H9 (cell line): ENCODE measurements at regions not wholly inside any gene's neighbourhood (a gene's known extent, or its start where the extent isn't known, plus 50 kb on each side); places are given as distances from the start of the nearest gene placed in this dataset.

ENCODE experiments used
- DNase-seq: peaks from one replicate; pipeline ENCODE4 v3.0.0-alpha.2; 2017
- H2AFZ ChIP-seq: one replicate; pipeline ENCODE4 v1.6.1; 2013; ENCODE audit warnings: mild to moderate bottlenecking, low read length, control low read depth, moderate library complexity
- H2AK5ac ChIP-seq: 2 replicates; pipeline ENCODE4 v1.6.1; 2013; ENCODE audit warnings: low read length, control low read depth, mixed read lengths; ENCODE audit not compliant: insufficient read length
- H2BK120ac ChIP-seq: one replicate; pipeline ENCODE4 v1.6.1; 2013; ENCODE audit warnings: low read depth, mild to moderate bottlenecking, low read length, control low read depth, inconsistent platforms; ENCODE audit not compliant: poor library complexity, severe bottlenecking
- H2BK12ac ChIP-seq: 2 replicates; pipeline ENCODE4 v1.6.1; 2013; ENCODE audit warnings: low read length, control low read depth, mixed read lengths, low read depth; ENCODE audit not compliant: insufficient read length
- H2BK15ac ChIP-seq: 2 replicates; pipeline ENCODE4 v1.6.1; 2013; ENCODE audit warnings: low read depth, low read length, control low read depth
- H2BK20ac ChIP-seq: one replicate; pipeline ENCODE4 v1.6.1; 2013; ENCODE audit warnings: low read depth, mild to moderate bottlenecking, low read length, control low read depth, inconsistent platforms; ENCODE audit not compliant: poor library complexity, severe bottlenecking
- H2BK5ac ChIP-seq: 2 replicates; pipeline ENCODE4 v1.6.1; 2013; ENCODE audit warnings: low read length, control low read depth, mixed read lengths; ENCODE audit not compliant: insufficient read length
- H3K14ac ChIP-seq: 2 replicates; pipeline ENCODE4 v1.6.1; 2013; ENCODE audit warnings: low read length, control low read depth; ENCODE audit not compliant: insufficient read depth
- H3K18ac ChIP-seq: 2 replicates; pipeline ENCODE4 v1.6.1; 2013; ENCODE audit warnings: low read depth, mild to moderate bottlenecking, mixed read lengths, low read length, control low read depth; ENCODE audit not compliant: insufficient read length
- H3K23ac ChIP-seq: 2 replicates; pipeline ENCODE4 v1.6.1; 2013; ENCODE audit warnings: low read length, control low read depth, mixed read lengths, low read depth; ENCODE audit not compliant: insufficient read length
- H3K23me2 ChIP-seq: 2 replicates; pipeline ENCODE4 v1.6.1; 2013; ENCODE audit warnings: low read depth, mild to moderate bottlenecking, mixed read lengths, low read length, control low read depth; ENCODE audit not compliant: insufficient read length, poor library complexity, severe bottlenecking
- H3K27ac ChIP-seq: 2 replicates; pipeline ENCODE4 v1.5.1; 2013; ENCODE audit warnings: low read length, control low read depth, mixed read lengths, low read depth; ENCODE audit not compliant: insufficient read length
- H3K27me3 ChIP-seq: 2 replicates; pipeline ENCODE4 v1.6.1; 2013; ENCODE audit warnings: low read length, control low read depth, inconsistent platforms; ENCODE audit not compliant: insufficient read depth
- H3K4ac ChIP-seq: 2 replicates; pipeline ENCODE4 v1.6.1; 2013; ENCODE audit warnings: low read depth, mild to moderate bottlenecking, control low read depth, inconsistent platforms, low read length, moderate library complexity
- H3K4me1 ChIP-seq: 2 replicates; pipeline ENCODE4 v1.6.1; 2013; ENCODE audit warnings: low read length, control low read depth, inconsistent platforms; ENCODE audit not compliant: insufficient read depth
- H3K4me2 ChIP-seq: 2 replicates; pipeline ENCODE4 v1.6.1; 2013; ENCODE audit warnings: low read length, control low read depth, mixed read lengths; ENCODE audit not compliant: insufficient read length, insufficient read depth
- H3K56ac ChIP-seq: 2 replicates; pipeline ENCODE4 v1.6.1; 2013; ENCODE audit warnings: low read depth, mild to moderate bottlenecking, mixed read lengths, low read length, control low read depth; ENCODE audit not compliant: insufficient read length
- H3K79me1 ChIP-seq: 2 replicates; pipeline ENCODE4 v1.6.1; 2013; ENCODE audit warnings: low read depth, mild to moderate bottlenecking, moderate library complexity, low read length, control low read depth, inconsistent platforms; ENCODE audit not compliant: insufficient read depth, poor library complexity, severe bottlenecking
- H3K79me2 ChIP-seq: 2 replicates; pipeline ENCODE4 v1.6.1; 2013; ENCODE audit warnings: low read length, control low read depth, inconsistent platforms; ENCODE audit not compliant: insufficient read depth
- H3K9ac ChIP-seq: 2 replicates; pipeline ENCODE4 v1.6.1; 2013; ENCODE audit warnings: low read length, control low read depth, mixed read lengths; ENCODE audit not compliant: insufficient read length; ENCODE audit errors: extremely low read depth
- H3K9me3 ChIP-seq: one replicate; pipeline ENCODE4 v1.6.1; 2013; ENCODE audit warnings: low read depth, low read length, inconsistent platforms; ENCODE audit not compliant: control insufficient read depth
- H3T11ph ChIP-seq: one replicate; pipeline ENCODE4 v1.6.1; 2013; ENCODE audit warnings: mild to moderate bottlenecking, low read length, control low read depth, inconsistent platforms
- H4K20me1 ChIP-seq: one replicate; pipeline ENCODE4 v1.6.1; 2013; ENCODE audit not compliant: control insufficient read depth, insufficient read length, insufficient read depth
- H4K5ac ChIP-seq: 2 replicates; pipeline ENCODE4 v1.6.1; 2013; ENCODE audit warnings: low read depth, mild to moderate bottlenecking, mixed read lengths, low read length, control low read depth; ENCODE audit not compliant: insufficient read length
- H4K8ac ChIP-seq: replicated peaks from 2 replicates; pipeline ENCODE4 v1.6.1; 2013; ENCODE audit warnings: low read length, control low read depth, mixed read lengths, low read depth; ENCODE audit not compliant: insufficient read length
- H4K91ac ChIP-seq: 2 replicates; pipeline ENCODE4 v1.6.1; 2013; ENCODE audit warnings: low read depth, mild to moderate bottlenecking, moderate library complexity, mixed read lengths, low read length, control low read depth; ENCODE audit not compliant: insufficient read length
- H3K27ac Mint-ChIP-seq, 3 experiments: 2 replicates in 2 of 3; 3 replicates in 1 of 3; pipeline ENCODE4 v1.8.0; 2020 to 2021; ENCODE audit warnings: mixed read lengths in 3 of 3, mild to moderate bottlenecking in 1 of 3, moderate library complexity in 1 of 3
- H3K27me3 Mint-ChIP-seq: 2 replicates; pipeline ENCODE4 v1.8.0; 2021; ENCODE audit warnings: low read depth, mild to moderate bottlenecking, moderate library complexity, mixed read lengths
- H3K36me3 Mint-ChIP-seq, 3 experiments: 2 replicates in 2 of 3; 3 replicates in 1 of 3; pipeline ENCODE4 v1.8.0; 2020 to 2021; ENCODE audit warnings: low read depth in 3 of 3, mixed read lengths in 3 of 3; ENCODE audit not compliant: insufficient read depth in 1 of 3
- H3K4me1 Mint-ChIP-seq, 2 experiments: 2 replicates each; pipeline ENCODE4 v1.8.0; 2020; ENCODE audit warnings: mixed read lengths in 2 of 2
- H3K4me3 Mint-ChIP-seq, 2 experiments: 2 replicates in 1 of 2; 3 replicates in 1 of 2; pipeline ENCODE4 v1.8.0; 2020 to 2021; ENCODE audit warnings: mild to moderate bottlenecking in 2 of 2, mixed read lengths in 2 of 2, moderate library complexity in 1 of 2
- H3K9me3 Mint-ChIP-seq, 2 experiments: 2 replicates in 1 of 2; 3 replicates in 1 of 2; pipeline ENCODE4 v1.8.0; 2020; ENCODE audit warnings: mild to moderate bottlenecking in 2 of 2, mixed read lengths in 2 of 2, moderate library complexity in 1 of 2
- WGBS: extraction: QIAGEN DNeasy Blood & Tissue Kit; methylation state at CpG from one replicate; pipeline ENCODE4 v1.1.7; 2013; ENCODE audit warnings: missing lambda C conversion rate, low lambda C conversion rate, mixed read lengths; ENCODE audit not compliant: insufficient read length; ENCODE audit errors: extremely low coverage; 5-methylcytosine and 5-hydroxymethylcytosine counted together
- TF ChIP-seq, protein P1 (sequence below): fragments of 200-600 bp; sonication (generic); conservative IDR thresholded peaks from 3 replicates; pipeline ENCODE4 v1.8.0; 2021; ENCODE audit warnings: antibody characterized with exemption, mild to moderate bottlenecking

DNA sequence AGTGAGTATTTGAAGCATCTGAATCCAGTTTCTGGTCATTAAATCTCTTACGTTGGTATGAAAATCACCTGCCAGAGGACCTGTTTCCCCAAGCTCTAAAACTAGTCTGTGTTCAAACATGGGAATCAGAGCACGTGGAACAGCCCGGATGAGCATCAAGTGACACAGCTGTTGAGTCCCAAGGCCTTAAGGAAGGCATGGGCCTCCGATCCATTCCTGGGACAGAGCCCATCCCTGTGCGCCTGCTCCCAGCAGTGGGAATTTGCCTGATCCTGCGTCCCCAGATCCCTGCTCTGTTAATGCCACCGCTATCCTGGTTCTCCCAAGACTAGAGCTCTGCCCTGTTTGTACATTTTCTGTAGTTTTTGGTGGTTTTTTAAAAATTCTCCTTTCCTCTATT lies 68.4 kb upstream of the FBXO28 start:
- Mint-ChIP-seq H3K27me3 (no peaks in the 10 kb centered on the region; the same call in none of the 2 replicates), H3K9me3 (peaks cover 3 to 4% of the 10 kb centered on the region in 2 experiments; a peak in 1 of 5 replicates), H3K4me1 (no peaks in the 10 kb centered on the region), H3K27ac (no peak overlapping the region), H3K36me3 (peaks cover 0 to 4% (median 0%) of the 10 kb centered on the region in 3 experiments; a peak in 1 of 7 replicates), H3K4me3 (no peak overlapping the region)
- no peak overlapping the region for H3T11ph ChIP-seq
- H4K8ac ChIP-seq: no peak overlapping the region
- no peaks in the 10 kb centered on the region for H3K9me3 ChIP-seq
- H3K27ac ChIP-seq: no peak overlapping the region
- no peak overlapping the region for H2BK20ac ChIP-seq
- H3K56ac ChIP-seq: no peak overlapping the region
- no peak overlapping the region for H2BK15ac ChIP-seq
- H2AFZ ChIP-seq: no peak overlapping the region
- H4K20me1 ChIP-seq: no peaks in the 10 kb centered on the region
- no peak overlapping the region for H3K9ac ChIP-seq
- no peak overlapping the region for H3K18ac ChIP-seq
- H3K4me1 ChIP-seq: no peaks in the 10 kb centered on the region
- H2BK120ac ChIP-seq: no peak overlapping the region
- no peak overlapping the region for H2AK5ac ChIP-seq
- H3K27me3 ChIP-seq: no peaks in the 10 kb centered on the region
- H2BK12ac ChIP-seq: no peak overlapping the region
- no peaks in the 10 kb centered on the region for H3K79me2 ChIP-seq
- no peak overlapping the region for H4K91ac ChIP-seq
- no peak overlapping the region for H3K23ac ChIP-seq
- no peak overlapping the region for H3K4ac ChIP-seq
- H3K14ac ChIP-seq: no peak overlapping the region
- DNase-seq: no peak
- H3K79me1 ChIP-seq: no peaks in the 10 kb centered on the region
- H3K23me2 ChIP-seq: no peaks in the 10 kb centered on the region
- TF ChIP-seq, protein P1, sequence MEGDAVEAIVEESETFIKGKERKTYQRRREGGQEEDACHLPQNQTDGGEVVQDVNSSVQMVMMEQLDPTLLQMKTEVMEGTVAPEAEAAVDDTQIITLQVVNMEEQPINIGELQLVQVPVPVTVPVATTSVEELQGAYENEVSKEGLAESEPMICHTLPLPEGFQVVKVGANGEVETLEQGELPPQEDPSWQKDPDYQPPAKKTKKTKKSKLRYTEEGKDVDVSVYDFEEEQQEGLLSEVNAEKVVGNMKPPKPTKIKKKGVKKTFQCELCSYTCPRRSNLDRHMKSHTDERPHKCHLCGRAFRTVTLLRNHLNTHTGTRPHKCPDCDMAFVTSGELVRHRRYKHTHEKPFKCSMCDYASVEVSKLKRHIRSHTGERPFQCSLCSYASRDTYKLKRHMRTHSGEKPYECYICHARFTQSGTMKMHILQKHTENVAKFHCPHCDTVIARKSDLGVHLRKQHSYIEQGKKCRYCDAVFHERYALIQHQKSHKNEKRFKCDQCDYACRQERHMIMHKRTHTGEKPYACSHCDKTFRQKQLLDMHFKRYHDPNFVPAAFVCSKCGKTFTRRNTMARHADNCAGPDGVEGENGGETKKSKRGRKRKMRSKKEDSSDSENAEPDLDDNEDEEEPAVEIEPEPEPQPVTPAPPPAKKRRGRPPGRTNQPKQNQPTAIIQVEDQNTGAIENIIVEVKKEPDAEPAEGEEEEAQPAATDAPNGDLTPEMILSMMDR: no peak
- H2BK5ac ChIP-seq: no peak overlapping the region
- H3K4me2 ChIP-seq: no peak overlapping the region
- WGBS: no CpG with 5 or more reads among the region's 7 CpGs
- no peak overlapping the region for H4K5ac ChIP-seq
